ENCODE measurements at regions not wholly inside any gene's neighbourhood (a gene's known extent, or its start where the extent isn't known, plus 50 kb on each side); places are given as distances from the start of the nearest gene placed in this dataset.

DNA sequence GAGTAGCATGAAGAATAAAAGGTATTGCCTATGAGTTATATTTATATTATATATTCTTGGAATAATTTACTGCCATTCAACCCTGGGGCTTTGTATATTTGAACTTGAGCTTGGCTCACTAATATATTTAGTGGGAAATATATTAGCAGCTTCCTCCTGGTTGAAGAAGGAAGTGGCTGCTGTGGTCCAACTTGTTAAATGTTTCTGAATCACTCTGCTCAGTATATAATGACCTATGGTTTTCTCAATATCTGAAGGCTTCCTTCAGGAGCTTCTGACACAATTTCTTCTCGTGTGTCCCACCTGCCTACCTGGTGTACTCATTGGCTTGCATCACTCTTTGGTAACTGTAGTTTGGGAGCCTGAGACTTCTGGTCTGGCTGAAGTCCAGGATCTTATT lies 646.4 kb downstream of the TBC1D4 start:
- TF ChIP-seq, protein P1, sequence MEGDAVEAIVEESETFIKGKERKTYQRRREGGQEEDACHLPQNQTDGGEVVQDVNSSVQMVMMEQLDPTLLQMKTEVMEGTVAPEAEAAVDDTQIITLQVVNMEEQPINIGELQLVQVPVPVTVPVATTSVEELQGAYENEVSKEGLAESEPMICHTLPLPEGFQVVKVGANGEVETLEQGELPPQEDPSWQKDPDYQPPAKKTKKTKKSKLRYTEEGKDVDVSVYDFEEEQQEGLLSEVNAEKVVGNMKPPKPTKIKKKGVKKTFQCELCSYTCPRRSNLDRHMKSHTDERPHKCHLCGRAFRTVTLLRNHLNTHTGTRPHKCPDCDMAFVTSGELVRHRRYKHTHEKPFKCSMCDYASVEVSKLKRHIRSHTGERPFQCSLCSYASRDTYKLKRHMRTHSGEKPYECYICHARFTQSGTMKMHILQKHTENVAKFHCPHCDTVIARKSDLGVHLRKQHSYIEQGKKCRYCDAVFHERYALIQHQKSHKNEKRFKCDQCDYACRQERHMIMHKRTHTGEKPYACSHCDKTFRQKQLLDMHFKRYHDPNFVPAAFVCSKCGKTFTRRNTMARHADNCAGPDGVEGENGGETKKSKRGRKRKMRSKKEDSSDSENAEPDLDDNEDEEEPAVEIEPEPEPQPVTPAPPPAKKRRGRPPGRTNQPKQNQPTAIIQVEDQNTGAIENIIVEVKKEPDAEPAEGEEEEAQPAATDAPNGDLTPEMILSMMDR (IDR thresholded peaks at IDR 0.05 in 2 of 3, conservative IDR thresholded peaks at IDR 0.05 in 1 of 3; ENCODE audit: control insufficient read depth in 2 of 3, extremely low read depth in 1 of 3, insufficient read depth in 1 of 3, low read depth in 3 of 3, low read length in 3 of 3), result no peak
- no peak for TF ChIP-seq NR2C1 (IDR thresholded peaks at IDR 0.05)
- TF ChIP-seq, protein P2, sequence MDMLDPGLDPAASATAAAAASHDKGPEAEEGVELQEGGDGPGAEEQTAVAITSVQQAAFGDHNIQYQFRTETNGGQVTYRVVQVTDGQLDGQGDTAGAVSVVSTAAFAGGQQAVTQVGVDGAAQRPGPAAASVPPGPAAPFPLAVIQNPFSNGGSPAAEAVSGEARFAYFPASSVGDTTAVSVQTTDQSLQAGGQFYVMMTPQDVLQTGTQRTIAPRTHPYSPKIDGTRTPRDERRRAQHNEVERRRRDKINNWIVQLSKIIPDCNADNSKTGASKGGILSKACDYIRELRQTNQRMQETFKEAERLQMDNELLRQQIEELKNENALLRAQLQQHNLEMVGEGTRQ (IDR thresholded peaks at IDR 0.05; ENCODE audit: borderline replicate concordance, low read depth, low read length), result no peak
- no peak for TF ChIP-seq POLR2A (IDR thresholded peaks at IDR 0.05; ENCODE audit: low read depth, low read length)
- no peak for TF ChIP-seq FOS (IDR thresholded peaks at IDR 0.05; ENCODE audit: borderline replicate concordance, extremely low read depth, insufficient read length)
- no peak for TF ChIP-seq SREBF2 (IDR thresholded peaks at IDR 0.05; ENCODE audit: low read length)
